GM12878 (cell line): ENCODE measurements at regions not wholly inside any gene's neighbourhood (a gene's known extent, or its start where the extent isn't known, plus 50 kb on each side); places are given as distances from the start of the nearest gene placed in this dataset.

Source experiments
- ATAC-seq: fragments of 200-7000 bp; cut with Tn5 transposase; 3 replicates; pipeline ENCODE4 v1.9.1; 2020; ENCODE audit warnings: mild to moderate bottlenecking, moderate library complexity
- BruUV-seq: library from RNA; stranded (reverse); fragments of 400-500 nt; replicated peaks from 2 replicates; lab custom pipeline; 2021; lab: Mats Ljungman, UMichigan
- CTCF ChIA-PET: fragments of 300-600 bp; sonication (Branson Sonifier 250); formaldehyde crosslinking; extraction: SDS; loops from one replicate; lab custom pipeline; 2021; ENCODE audit warnings: inconsistent platforms; lab: Yijun Ruan, JAX
- POLR2A ChIA-PET: fragments of 350-600 bp; formaldehyde crosslinking; extraction: SDS; loops from one replicate; lab custom pipeline; 2021; ENCODE audit warnings: inconsistent platforms; lab: Charles Lee
- RAD21 ChIA-PET: fragments of 300-600 bp; sonication (Branson Sonifier 250); formaldehyde crosslinking; loops from one replicate; lab custom pipeline; 2023; ENCODE audit warnings: antibody characterized with exemption; ENCODE audit not compliant: unreplicated experiment; lab: Charles Lee
- SMC1A ChIA-PET: fragments of 300-600 bp; sonication (Branson Sonifier 250); formaldehyde crosslinking; loops from one replicate; lab custom pipeline; 2023; ENCODE audit not compliant: unreplicated experiment, uncharacterized antibody; lab: Charles Lee
- DNase-seq: peaks from one replicate; pipeline ENCODE4 v3.0.0-alpha.2; 2011; ENCODE audit warnings: low read depth, low spot score
- FAIRE-seq: peaks from 3 replicates; lab custom pipeline; 2011; peaks lifted over from hg19 to GRCh38; lab: Jason Lieb, UNC
- H2AFZ ChIP-seq: 2 replicates; pipeline ENCODE4 v1.6.0; 2011; ENCODE audit warnings: low read depth, low read length, control low read depth; ENCODE audit not compliant: control insufficient read depth
- H3K27ac ChIP-seq: 2 replicates; pipeline ENCODE4 v1.5.1; 2011; ENCODE audit warnings: control low read depth; ENCODE audit not compliant: control insufficient read depth, insufficient read depth
- H3K27me3 ChIP-seq, 2 experiments: replicated peaks in 1 of 2; 2 replicates each; pipeline versions ENCODE4 v1.6.0 to v1.6.1; 2011; ENCODE audit warnings: low read length in 1 of 2; ENCODE audit not compliant: control insufficient read depth in 2 of 2, insufficient read depth in 2 of 2
- H3K36me3 ChIP-seq, 2 experiments: 2 replicates each; pipeline ENCODE4 v1.5.1; 2011; ENCODE audit warnings: low read length in 1 of 2; ENCODE audit not compliant: control insufficient read depth in 2 of 2, insufficient read depth in 2 of 2
- H3K4me1 ChIP-seq: 2 replicates; pipeline ENCODE4 v1.6.1; 2011; ENCODE audit warnings: mild to moderate bottlenecking, low read length, moderate library complexity, mixed read lengths; ENCODE audit not compliant: control insufficient read depth, insufficient read depth
- H3K4me2 ChIP-seq: 2 replicates; pipeline ENCODE4 v1.6.0; 2011; ENCODE audit warnings: control low read depth; ENCODE audit not compliant: control insufficient read depth, insufficient read depth
- H3K4me3 ChIP-seq: fragments of 200-600 bp; sonication (generic); 2 replicates; pipeline ENCODE4 v1.5.1; 2016
- H3K79me2 ChIP-seq: 2 replicates; pipeline ENCODE4 v1.6.0; 2011; ENCODE audit warnings: low read length; ENCODE audit not compliant: control insufficient read depth, insufficient read depth
- H3K9ac ChIP-seq: 2 replicates; pipeline ENCODE4 v1.8.0; 2011; ENCODE audit warnings: low read length, control low read depth, mixed read lengths; ENCODE audit not compliant: control insufficient read depth, insufficient read depth
- H3K9me3 ChIP-seq: replicated peaks from 3 replicates; pipeline ENCODE4 v1.5.1; 2011; ENCODE audit warnings: mild to moderate bottlenecking, low read length; ENCODE audit not compliant: control insufficient read depth, insufficient read depth
- H4K20me1 ChIP-seq: 2 replicates; pipeline ENCODE4 v1.6.0; 2011; ENCODE audit not compliant: control insufficient read depth, insufficient read depth
- CEBPZ ChIP-seq: fragments of 150-350 bp; IDR thresholded peaks from 2 replicates; pipeline ENCODE4 v1.6.1; 2016; ENCODE audit warnings: low read depth, low read length
- ETV6 ChIP-seq, 2 experiments: fragments of 450-650 bp in 1 of 2; IDR thresholded peaks in 1 of 2; conservative IDR thresholded peaks in 1 of 2; 2 replicates each; pipeline ENCODE4 v1.6.1; 2014; ENCODE audit warnings: antibody characterized with exemption in 1 of 2, borderline replicate concordance in 1 of 2, low read depth in 1 of 2, mild to moderate bottlenecking in 1 of 2, moderate library complexity in 1 of 2
- EZH2 ChIP-seq: IDR thresholded peaks from 2 replicates; pipeline ENCODE4 v1.6.1; 2012; ENCODE audit warnings: low read depth, mild to moderate bottlenecking, control low read depth, inconsistent platforms, low read length, borderline replicate concordance; ENCODE audit not compliant: control insufficient read depth
- GATAD2B ChIP-seq: fragments of 450-650 bp; conservative IDR thresholded peaks from 2 replicates; pipeline ENCODE4 v1.6.1; 2017; ENCODE audit warnings: low read depth, mild to moderate bottlenecking, moderate library complexity
- HDAC6 ChIP-seq: fragments of 200-600 bp; sonication (generic); IDR thresholded peaks from one replicate; pipeline ENCODE4 v1.8.0; 2017; ENCODE audit warnings: antibody characterized with exemption; ENCODE audit not compliant: unreplicated experiment
- IKZF2 ChIP-seq, 2 experiments: fragments of 450-650 bp; IDR thresholded peaks; 2 replicates each; pipeline ENCODE4 v1.6.1; 2017; ENCODE audit warnings: mild to moderate bottlenecking in 2 of 2, moderate library complexity in 2 of 2
- IRF3 ChIP-seq: fragments of 450-650 bp; IDR thresholded peaks from 2 replicates; pipeline ENCODE4 v1.6.1; 2014; ENCODE audit warnings: mild to moderate bottlenecking
- NR2F1 ChIP-seq: fragments of 450-650 bp; conservative IDR thresholded peaks from 2 replicates; pipeline ENCODE4 v1.6.1; 2017; ENCODE audit warnings: mild to moderate bottlenecking
- SMAD5 ChIP-seq: IDR thresholded peaks from 2 replicates; pipeline ENCODE4 v1.6.1; 2016; ENCODE audit warnings: antibody characterized with exemption, low read depth
- SP1 ChIP-seq: IDR thresholded peaks from one replicate; pipeline ENCODE4 v1.6.1; 2011; ENCODE audit warnings: low read depth, low read length
- ZBED1 ChIP-seq: IDR thresholded peaks from 2 replicates; pipeline ENCODE4 v1.6.1; 2016; ENCODE audit warnings: borderline replicate concordance
- ZSCAN29 ChIP-seq: fragments of 450-650 bp; IDR thresholded peaks from 2 replicates; pipeline ENCODE4 v1.6.1; 2017; ENCODE audit warnings: mild to moderate bottlenecking, moderate library complexity
- WGBS: methylation state at CpG from one replicate; pipeline ENCODE4 v1.1.6; 2016; ENCODE audit warnings: low lambda C conversion rate; ENCODE audit not compliant: insufficient replicate concordance, insufficient coverage; ENCODE audit errors: missing lambda C conversion rate; 5-methylcytosine and 5-hydroxymethylcytosine counted together
- in situ Hi-C: fragments of 300-500 bp; cut with MboI; formaldehyde crosslinking; loops from 9 replicates; pipeline ENCODE4 v1.14.3; 2018; ENCODE audit warnings: mixed read lengths
- intact Hi-C: fragments of 100-400 bp; cut with micrococcal nuclease; formaldehyde crosslinking; loops from one replicate; pipeline ENCODE4 v1.14.2; 2022; ENCODE audit not compliant: unreplicated experiment

GRCh38 chr15:97576929-97577645 lies 383.4 kb upstream of the ARRDC4 start:
- DNase-seq, result no peak
- SMC1A ChIA-PET, result no interaction called here
- Histone ChIP-seq H4K20me1 (no peaks in the 10 kb centered on the region), H3K4me3 (no peak overlapping the region), H3K36me3 (no peaks in the 10 kb centered on the region), H3K27ac (no peak overlapping the region), H3K4me2 (no peak overlapping the region), H3K79me2 (no peaks in the 10 kb centered on the region), H3K4me1 (no peaks in the 10 kb centered on the region), H3K27me3 (no peaks in the 10 kb centered on the region), H3K9ac (no peak overlapping the region), H2AFZ (no peak overlapping the region), H3K9me3 (no peaks in the 10 kb centered on the region)
- POLR2A ChIA-PET, result no interaction called here
- no peak for FAIRE-seq
- WGBS, result 47% methylated on average over 5 of the region's 5 CpGs
- in situ Hi-C loops (no loop called here), intact Hi-C loops (no loop called here)
- BruUV-seq, result no TSS peak
- CTCF ChIA-PET, result no interaction called here
- RAD21 ChIA-PET, result no interaction called here
- TF ChIP-seq ZBED1, result no peak
- no peak for TF ChIP-seq IKZF2 (IDR thresholded peaks at IDR 0.05)
- no peak for TF ChIP-seq ETV6 (conservative IDR thresholded peaks at IDR 0.05 in 1 of 2, IDR thresholded peaks at IDR 0.05 in 1 of 2; ENCODE audit: borderline replicate concordance in 1 of 2, low read depth in 1 of 2)
- no peak for TF ChIP-seq SP1
- no peak for ATAC-seq

- RAD21 ChIA-PET, result no interaction called here
- Histone ChIP-seq H3K4me3 (no peak overlapping the region), H3K4me2 (no peak overlapping the region), H3K4me1 (no peaks in the 10 kb centered on the region), H3K9me3 (no peaks in the 10 kb centered on the region), H3K27me3 (no peaks in the 10 kb centered on the region), H3K79me2 (no peaks in the 10 kb centered on the region), H3K9ac (no peak overlapping the region), H4K20me1 (no peaks in the 10 kb centered on the region), H2AFZ (no peak overlapping the region), H3K36me3 (no peaks in the 10 kb centered on the region), H3K27ac (no peak overlapping the region)
- POLR2A ChIA-PET, result no interaction called here
- in situ Hi-C loops (no loop called here), intact Hi-C loops (no loop called here)
- no peak for ATAC-seq
- SMC1A ChIA-PET, result no interaction called here
- WGBS, result 27% methylated on average over 10 of the region's 10 CpGs
- FAIRE-seq, result no peak
- CTCF ChIA-PET, result no interaction called here
- BruUV-seq, result no TSS peak
- DNase-seq, result no peak
- TF ChIP-seq EZH2, result no peak
- no peak for TF ChIP-seq IRF3
- no peak for TF ChIP-seq GATAD2B
- TF ChIP-seq HDAC6, result no peak
- no peak for TF ChIP-seq ZSCAN29
- no peak for TF ChIP-seq CEBPZ
- TF ChIP-seq SMAD5, result no peak
- no peak for TF ChIP-seq NR2F1
Measured at GRCh38 chr15:97585408-97585807, 375.1 kb upstream of the ARRDC4 start.
